HG02763 (cell line): ENCODE measurements at regions not wholly inside any gene's neighbourhood (a gene's known extent, or its start where the extent isn't known, plus 50 kb on each side); places are given as distances from the start of the nearest gene placed in this dataset.

Experiments
- ATAC-seq: cut with Tn5 transposase; IDR thresholded peaks from one replicate; pipeline ENCODE4 v1.9.1; 2021; ENCODE audit warnings: mild to moderate bottlenecking, moderate library complexity; ENCODE audit not compliant: unreplicated experiment

GRCh38 chr14:89500303-89500702, 83.3 kb upstream of the FOXN3 start:
- ATAC-seq = no peak

- no peak for ATAC-seq
Observed at GRCh38 chr14:89498878-89499277, 81.8 kb upstream of the FOXN3 start.

- ATAC-seq = no peak
Observed at GRCh38 chr14:89495718-89496117, 78.7 kb upstream of the FOXN3 start.

DNA sequence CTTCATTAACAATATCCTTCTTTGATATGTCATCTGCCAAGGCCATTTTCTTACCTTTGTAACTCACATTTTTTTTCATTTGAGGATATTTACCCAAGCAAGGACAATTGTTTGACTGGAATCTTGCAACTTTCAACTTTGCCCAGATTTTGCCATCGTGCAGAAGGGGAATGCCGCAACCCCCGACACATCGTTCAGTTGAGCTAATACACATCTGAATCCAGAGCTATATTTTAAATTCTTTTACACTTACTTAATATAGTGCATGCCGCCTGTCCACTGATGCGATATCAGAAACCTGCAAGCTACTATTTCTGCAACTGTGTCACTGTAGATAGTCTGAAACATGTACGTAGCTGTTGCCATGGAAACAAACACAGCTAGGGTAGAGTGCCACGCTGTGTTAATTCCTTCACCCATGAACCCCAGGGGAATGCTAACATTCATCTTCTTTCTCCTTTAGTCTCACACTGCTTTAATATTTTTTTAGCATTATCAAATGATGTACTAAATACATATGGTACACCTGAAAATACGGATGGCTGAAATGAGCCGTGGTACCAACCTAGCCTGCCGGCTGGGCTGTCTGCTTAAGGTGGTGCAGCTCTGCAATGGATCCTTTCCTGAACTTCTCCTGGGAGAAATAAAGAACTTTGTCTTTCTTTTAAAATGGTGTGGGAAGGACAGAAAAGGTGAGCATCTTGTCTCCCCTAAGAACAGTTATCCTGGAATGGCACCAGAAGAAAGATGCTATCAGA, 77.0 kb upstream of the FOXN3 start:
- ATAC-seq = peak; percentile 92

DNA sequence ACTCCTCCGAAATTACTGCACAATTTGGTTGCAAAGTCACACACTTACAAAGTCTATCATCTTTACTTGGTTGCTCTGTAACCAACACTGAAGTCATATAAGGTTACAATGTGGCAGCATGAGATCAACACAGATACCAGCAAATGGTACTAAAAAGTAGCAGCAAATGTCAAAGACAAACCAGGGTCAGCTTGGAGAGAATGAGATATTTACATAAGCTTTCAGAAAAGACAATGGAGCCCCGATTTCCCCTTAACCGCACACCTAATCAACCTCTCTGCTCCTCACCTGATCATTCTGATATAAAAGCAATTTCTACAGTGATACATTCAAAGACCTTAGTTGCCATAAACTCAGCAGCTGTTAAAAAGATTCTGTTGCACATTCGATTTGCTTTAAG, 76.4 kb upstream of the FOXN3 start:
- ATAC-seq = no peak

DNA sequence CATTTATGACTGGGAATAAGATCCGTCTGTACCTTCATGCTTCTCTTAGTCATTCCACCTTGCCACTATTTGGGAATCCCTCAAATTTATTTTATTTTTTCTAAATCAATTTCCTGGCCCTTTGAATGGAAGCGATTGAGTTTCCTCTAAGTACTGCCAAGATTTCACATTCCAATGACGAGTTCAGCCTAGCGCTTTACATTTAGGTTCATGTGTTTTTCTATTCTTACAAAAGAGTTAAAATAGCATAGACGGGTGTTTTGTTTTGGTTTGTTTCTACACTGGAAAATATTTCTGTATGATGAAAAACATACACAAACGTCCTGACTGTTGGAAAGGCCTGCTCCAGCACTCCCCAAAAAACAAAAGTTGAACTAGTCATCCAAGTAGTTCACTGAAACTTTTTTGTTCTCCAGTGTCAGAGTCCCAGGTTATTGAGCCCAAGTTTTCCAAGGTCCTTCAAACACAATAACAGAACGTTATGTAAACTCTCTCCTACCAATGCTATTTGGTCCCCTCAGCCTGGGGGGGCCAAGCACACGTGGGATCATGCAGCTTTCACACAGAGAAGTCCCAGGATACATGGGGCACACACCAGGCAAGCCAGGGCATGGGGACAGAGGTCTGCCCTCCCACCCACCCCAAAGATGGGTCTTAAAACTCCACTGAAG, 74.8 kb upstream of the FOXN3 start:
- ATAC-seq = no peak

DNA sequence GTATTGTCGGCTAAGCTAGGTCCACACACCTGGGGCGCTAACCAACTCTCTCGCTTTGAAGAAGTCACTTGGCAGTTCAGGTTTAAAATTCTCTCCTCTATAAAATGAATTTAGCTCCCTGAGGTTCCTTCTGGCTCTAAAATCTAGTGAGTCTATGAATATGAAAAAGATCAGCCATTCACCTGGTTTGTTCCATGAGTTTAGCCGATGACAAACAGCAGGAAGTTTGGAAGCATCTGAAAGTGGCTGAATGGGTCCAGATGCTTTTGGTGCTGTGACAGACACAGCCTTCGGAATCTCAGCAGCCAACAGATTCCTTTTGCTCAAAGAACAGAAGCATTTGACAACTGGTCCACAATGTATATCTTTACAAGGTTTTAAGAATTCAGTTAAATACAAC, 73.4 kb upstream of the FOXN3 start:
- ATAC-seq = no peak

GRCh38 chr14:89489761-89490437, 72.9 kb upstream of the FOXN3 start:
- ATAC-seq = no peak

DNA sequence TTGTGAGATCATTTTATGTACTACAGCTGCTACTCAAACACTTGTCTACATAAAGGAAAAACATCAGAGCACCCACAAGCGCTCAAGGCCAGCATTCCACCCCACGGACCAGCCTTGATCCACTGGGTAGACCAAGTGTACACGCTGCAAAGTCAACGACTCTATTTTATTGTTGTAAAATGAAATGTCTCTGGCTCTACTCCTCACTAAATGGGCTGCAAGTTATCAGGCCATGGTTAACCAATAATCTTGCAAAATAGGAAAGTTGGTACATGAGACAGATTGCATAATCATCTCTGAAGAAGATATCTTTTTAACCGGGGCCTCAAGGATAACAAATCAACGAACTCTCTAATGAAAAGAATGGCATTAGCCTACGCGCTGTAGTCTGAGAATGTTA, 69.9 kb upstream of the FOXN3 start:
- ATAC-seq = no peak

- no peak for ATAC-seq
Observed at GRCh38 chr14:89486505-89486904, 69.5 kb upstream of the FOXN3 start.

DNA sequence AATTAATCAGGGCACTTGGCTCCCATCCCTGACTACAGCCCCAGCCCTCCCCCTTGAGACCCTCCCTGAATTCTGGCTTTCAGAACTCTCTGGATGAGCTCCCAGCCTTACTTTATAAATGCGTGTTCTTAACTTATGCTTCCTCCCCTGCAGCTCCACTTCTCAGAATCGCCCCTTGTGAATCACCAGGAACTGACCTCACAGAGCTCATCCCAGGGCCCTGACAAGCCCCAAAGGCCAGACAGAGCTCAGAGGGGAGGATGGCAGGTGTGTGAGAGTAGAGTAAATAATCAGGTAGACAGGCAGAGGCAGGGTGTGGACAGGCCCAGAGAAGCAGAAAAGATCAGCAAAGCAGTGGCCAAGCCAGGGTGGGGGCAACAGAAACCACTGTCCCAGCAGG, 68.2 kb upstream of the FOXN3 start:
- no peak for ATAC-seq

GRCh38 chr14:89484051-89484844, 67.2 kb upstream of the FOXN3 start:
- ATAC-seq = no peak

DNA sequence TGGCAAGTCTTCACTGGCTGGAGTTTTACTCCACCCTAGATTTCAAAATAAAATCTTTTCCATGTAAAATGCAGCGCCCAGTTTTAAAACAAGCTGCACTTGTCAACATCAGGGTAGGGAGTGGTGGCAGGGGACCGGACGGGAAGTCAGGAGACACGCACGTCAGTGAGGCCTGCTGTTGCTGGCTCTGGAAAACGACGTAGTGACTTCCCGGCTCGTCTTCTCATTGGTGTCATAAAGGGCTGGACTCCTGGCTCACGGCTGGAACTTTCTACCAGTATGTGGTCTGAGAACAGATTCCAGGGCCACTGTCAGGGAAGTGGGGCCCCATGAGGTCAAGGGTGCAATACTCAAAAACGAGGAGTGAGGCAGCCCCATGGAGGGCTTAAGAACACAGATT, 64.2 kb upstream of the FOXN3 start:
- no peak for ATAC-seq

- ATAC-seq = no peak
Observed at GRCh38 chr14:89480278-89480677, 63.2 kb upstream of the FOXN3 start.

DNA sequence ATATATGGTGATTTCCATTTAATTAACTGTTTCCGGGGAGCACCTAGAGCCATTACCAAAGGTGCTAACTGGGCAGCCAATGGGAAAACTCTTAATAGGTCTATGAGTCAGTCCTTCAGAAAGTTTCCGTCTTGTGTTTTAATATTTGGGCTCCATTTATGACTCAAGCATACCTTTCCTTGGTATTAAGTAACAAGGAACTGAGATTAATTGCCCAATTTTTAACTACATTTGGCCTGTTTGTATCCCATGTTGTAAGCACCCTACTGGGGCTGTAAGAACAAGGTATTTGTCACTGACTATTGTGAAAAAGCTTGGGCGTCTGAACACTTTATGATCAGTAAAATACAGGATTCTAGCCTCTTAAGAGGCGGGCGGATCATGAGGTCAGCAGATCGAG, 62.8 kb upstream of the FOXN3 start:
- no peak for ATAC-seq

DNA sequence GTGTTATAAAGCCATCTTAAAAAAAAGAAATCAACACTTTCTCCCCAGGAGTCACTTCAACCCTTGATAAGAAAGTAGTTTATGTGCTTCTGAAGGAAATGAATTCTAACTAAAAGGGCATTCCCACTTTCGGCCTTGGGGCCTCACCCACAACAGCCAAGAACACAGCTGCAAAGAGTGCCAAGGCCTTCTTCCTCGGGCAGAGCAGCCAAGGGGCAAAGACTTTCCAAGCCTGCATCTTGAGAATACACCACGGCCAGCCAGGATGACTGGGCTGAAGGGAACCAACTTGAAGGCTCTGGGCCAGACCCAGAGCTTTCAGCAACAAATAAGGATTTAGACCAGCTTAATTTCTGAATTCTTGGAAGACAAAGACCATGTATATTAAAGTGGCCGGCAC, 60.4 kb upstream of the FOXN3 start:
- ATAC-seq = no peak

- ATAC-seq = no peak
Observed at GRCh38 chr14:89476354-89476896, 59.4 kb upstream of the FOXN3 start.

DNA sequence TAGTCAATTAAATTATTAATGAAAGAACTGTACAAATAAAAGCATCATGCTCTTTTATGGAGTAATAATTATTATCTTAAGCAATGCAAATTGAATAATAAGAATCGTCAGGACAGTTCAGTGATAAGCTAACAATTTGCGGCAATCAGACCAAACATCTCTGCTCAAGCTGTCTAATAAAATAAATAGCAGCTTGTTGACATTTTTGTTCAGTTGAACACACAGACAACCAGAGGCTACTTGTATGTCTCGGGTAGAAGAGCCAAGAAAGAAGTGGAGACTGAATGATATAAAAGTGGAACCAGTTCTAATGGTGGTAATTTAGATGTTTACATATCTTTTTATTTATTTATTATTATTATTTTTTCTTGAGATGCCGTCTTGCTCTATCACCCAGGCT, 57.4 kb upstream of the FOXN3 start:
- no peak for ATAC-seq

GRCh38 chr14:89473989-89474388, 57.0 kb upstream of the FOXN3 start:
- ATAC-seq = no peak

GRCh38 chr14:89473569-89473968, 56.5 kb upstream of the FOXN3 start:
- ATAC-seq = no peak

DNA sequence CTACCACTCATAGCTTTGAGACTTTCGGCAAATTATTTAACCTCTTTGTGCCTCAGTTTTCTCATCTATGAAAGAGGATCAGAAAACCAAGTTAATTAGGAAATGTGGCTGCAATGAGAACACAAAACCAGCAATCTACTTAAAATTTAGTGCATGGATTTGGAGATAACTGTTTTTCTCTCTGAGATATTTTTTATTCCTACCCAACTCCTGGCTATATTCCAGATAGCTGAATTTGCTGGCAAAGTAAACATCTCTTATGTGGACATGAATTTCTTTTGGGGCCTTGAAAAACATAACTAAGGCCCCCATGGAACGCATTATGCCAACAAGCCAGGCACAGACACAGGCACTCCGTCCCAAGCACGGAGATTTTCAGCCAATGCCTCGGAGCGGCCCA, 53.4 kb upstream of the FOXN3 start:
- no peak for ATAC-seq
